Sigmoid colon (tissue), 6 donors: ENCODE measurements at regions not wholly inside any gene's neighbourhood (a gene's known extent, or its start where the extent isn't known, plus 50 kb on each side); places are given as distances from the start of the nearest gene placed in this dataset.

Experiments
- DNase-seq: peaks from one replicate; pipeline ENCODE4 v3.0.0-alpha.2; 2019
- H3K27ac ChIP-seq, 4 donors: fragments of 200-600 bp; sonication (generic); one replicate each; pipeline ENCODE4 v1.5.1; 2016 to 2019; ENCODE audit warnings: mild to moderate bottlenecking in 1 of 4
- H3K27me3 ChIP-seq, 3 donors: fragments of 200-600 bp; sonication (generic); one replicate each; pipeline ENCODE4 v1.5.1; 2019; ENCODE audit warnings: mild to moderate bottlenecking in 1 of 3
- H3K36me3 ChIP-seq, 4 donors: fragments of 200-600 bp; sonication (generic); one replicate each; pipeline ENCODE4 v1.5.1; 2016 to 2019
- H3K4me1 ChIP-seq, 4 donors: fragments of 200-600 bp; sonication (generic); one replicate each; pipeline ENCODE4 v1.5.1; 2017 to 2019
- H3K4me3 ChIP-seq, 4 donors: fragments of 200-600 bp; sonication (generic); one replicate each; pipeline ENCODE4 v1.5.1; 2017 to 2019; ENCODE audit warnings: mild to moderate bottlenecking in 2 of 4, moderate library complexity in 1 of 4
- H3K9me3 ChIP-seq, 4 donors: fragments of 200-600 bp in 3 of 4; sonication (generic) in 3 of 4; one replicate each; pipeline versions ENCODE4 v1.5.1 to v1.6.1; 2013 to 2019
- CTCF ChIP-seq, 4 experiments: fragments of 450-650 bp in 3 of 4; fragments of 200-600 bp in 1 of 4; IDR thresholded peaks; one replicate each; pipeline ENCODE4 v1.5.1; 2016 to 2019; ENCODE audit warnings: antibody characterized with exemption in 4 of 4, mild to moderate bottlenecking in 3 of 4, moderate library complexity in 2 of 4
- EP300 ChIP-seq, 4 donors: sonication (generic); formaldehyde crosslinking; IDR thresholded peaks; one replicate each; pipeline ENCODE4 v1.6.1; 2017; ENCODE audit warnings: antibody characterized with exemption in 4 of 4
- POLR2A ChIP-seq, 2 donors: fragments of 450-650 bp; IDR thresholded peaks; one replicate each; pipeline ENCODE4 v1.6.1; 2016; ENCODE audit warnings: antibody characterized with exemption in 2 of 2, mild to moderate bottlenecking in 2 of 2, moderate library complexity in 2 of 2
- POLR2AphosphoS5 ChIP-seq, 4 donors: sonication (generic); formaldehyde crosslinking; IDR thresholded peaks; one replicate each; pipeline ENCODE4 v1.6.1; 2017; ENCODE audit warnings: antibody characterized with exemption in 4 of 4
- WGBS, 2 donors: extraction: QIAGEN DNeasy Blood & Tissue Kit; methylation state at CpG; one replicate each; pipeline ENCODE4 v1.1.7; 2013; 5-methylcytosine and 5-hydroxymethylcytosine counted together
- intact Hi-C: fragments of 100-400 bp; cut with DNase I; formaldehyde crosslinking; loops from one replicate; pipeline ENCODE4 v1.15.1; 2023
- donor health status: healthy with polysubstance abuse.
- donor health status: healthy.

DNA sequence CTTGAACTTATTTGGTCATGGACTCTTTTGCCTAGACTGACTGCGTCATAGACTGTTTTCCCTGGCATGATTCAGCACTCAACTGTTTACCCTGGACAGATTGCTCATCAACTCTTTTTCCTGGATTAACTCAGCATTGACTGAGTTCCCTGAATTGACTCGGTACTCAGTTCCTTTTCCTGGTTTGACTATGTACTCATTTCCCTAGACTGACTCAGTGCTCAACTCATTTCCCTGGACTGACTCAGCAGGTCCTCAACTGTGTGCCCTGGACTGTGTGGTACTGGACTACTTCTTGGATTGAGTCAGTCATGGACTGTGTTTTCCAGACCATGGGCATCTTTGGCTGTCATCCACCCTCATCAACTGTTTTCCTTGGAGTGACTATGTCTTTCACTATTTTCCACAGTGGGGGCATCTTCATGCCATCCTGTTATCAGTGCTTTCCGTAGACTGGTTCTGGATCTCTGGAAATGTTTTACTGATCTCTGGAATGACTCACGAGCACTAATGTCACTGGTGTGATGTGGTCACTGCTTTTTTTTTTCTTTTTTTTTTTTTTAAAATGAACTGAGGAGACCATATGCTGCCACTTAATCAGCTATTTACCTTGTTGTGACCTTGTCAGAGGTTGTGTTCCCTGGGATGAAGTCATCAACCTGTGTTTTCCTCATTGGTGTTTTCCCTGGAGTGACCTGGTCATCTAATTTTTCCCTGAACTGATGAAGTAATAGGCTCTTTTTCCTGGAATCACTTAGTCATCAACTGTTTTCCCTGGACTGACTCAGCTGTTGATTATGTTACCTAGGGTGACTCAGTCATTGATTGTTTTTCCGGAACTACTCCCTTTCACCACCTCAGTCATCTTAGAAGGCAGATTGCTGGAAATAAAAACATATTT lies 1225.5 kb downstream of the NLGN4Y start:
- 65 to 69% methylated on average over 5 of the region's 5 CpGs for WGBS, 2 donors
- Histone ChIP-seq H3K4me3 (no peak overlapping the region), H3K9me3 (no peaks in the 10 kb centered on the region), H3K27me3 (no peaks in the 10 kb centered on the region), H3K27ac (no peak overlapping the region), H3K4me1 (no peaks in the 10 kb centered on the region), H3K36me3 (no peaks in the 10 kb centered on the region)
- no peak for DNase-seq
- intact Hi-C loops, result no loop called here
- TF ChIP-seq CTCF (IDR thresholded peaks at IDR 0.05) (no peak), POLR2A (IDR thresholded peaks at IDR 0.05) (no peak), EP300 (IDR thresholded peaks at IDR 0.05) (no peak), POLR2AphosphoS5 (IDR thresholded peaks at IDR 0.05) (no peak)

DNA sequence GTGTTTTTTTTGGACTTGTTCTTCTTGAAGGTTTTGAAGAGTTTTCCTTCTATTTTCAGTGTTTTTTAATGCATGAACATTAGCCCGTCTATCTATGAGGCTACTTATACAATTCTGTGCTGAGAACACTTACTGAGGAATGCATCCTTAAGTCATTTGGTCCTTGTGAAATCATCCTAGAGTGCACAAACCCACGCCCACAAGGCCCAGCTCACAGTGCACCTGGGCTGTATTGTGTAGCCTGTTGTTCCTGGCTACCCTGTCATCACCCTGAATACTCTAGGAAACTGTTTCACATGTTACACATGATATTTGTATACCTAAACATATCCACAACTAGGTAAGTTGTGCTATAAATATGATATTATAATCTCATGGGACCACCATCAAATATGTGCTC lies 1226.7 kb downstream of the NLGN4Y start:
- Histone ChIP-seq H3K27ac (no peak overlapping the region), H3K4me3 (no peak overlapping the region), H3K27me3 (no peaks in the 10 kb centered on the region), H3K36me3 (no peaks in the 10 kb centered on the region), H3K4me1 (no peaks in the 10 kb centered on the region), H3K9me3 (no peaks in the 10 kb centered on the region)
- intact Hi-C loops, result no loop called here
- 49 to 71% methylated on average over 2 of the region's 2 CpGs for WGBS, 2 donors
- DNase-seq, result no peak
- TF ChIP-seq POLR2A (IDR thresholded peaks at IDR 0.05) (no peak), EP300 (IDR thresholded peaks at IDR 0.05) (no peak), CTCF (IDR thresholded peaks at IDR 0.05) (no peak), POLR2AphosphoS5 (IDR thresholded peaks at IDR 0.05) (no peak)

GRCh38 chrY:15756266-15756665 lies 1231.9 kb downstream of the NLGN4Y start:
- no peaks in the 10 kb centered on the region for H3K27me3 ChIP-seq
- H3K36me3 ChIP-seq, result no peaks in the 10 kb centered on the region
- H3K4me1 ChIP-seq, result no peaks in the 10 kb centered on the region
- DNase-seq, result no peak
- H3K9me3 ChIP-seq, result no peaks in the 10 kb centered on the region
- TF ChIP-seq CTCF (IDR thresholded peaks at IDR 0.05) (no peak), POLR2A (IDR thresholded peaks at IDR 0.05) (no peak), EP300 (IDR thresholded peaks at IDR 0.05) (no peak), POLR2AphosphoS5 (IDR thresholded peaks at IDR 0.05) (no peak)
- H3K4me3 ChIP-seq, result no peak overlapping the region
- intact Hi-C loops, result no loop called here
- 78 to 82% methylated on average over 5 of the region's 5 CpGs for WGBS, 2 donors
- H3K27ac ChIP-seq, result no peak overlapping the region

- TF ChIP-seq CTCF (IDR thresholded peaks at IDR 0.05) (no peak), POLR2A (IDR thresholded peaks at IDR 0.05) (no peak), POLR2AphosphoS5 (IDR thresholded peaks at IDR 0.05) (no peak), EP300 (IDR thresholded peaks at IDR 0.05) (no peak)
- Histone ChIP-seq H3K27ac (no peak overlapping the region), H3K4me1 (no peaks in the 10 kb centered on the region), H3K27me3 (no peaks in the 10 kb centered on the region), H3K4me3 (no peak overlapping the region), H3K36me3 (no peaks in the 10 kb centered on the region), H3K9me3 (no peaks in the 10 kb centered on the region)
- DNase-seq, result no peak
- WGBS, 2 donors, result 20 to 31% methylated on average over 3 of the region's 3 CpGs
- intact Hi-C loops, result no loop called here
Observed at GRCh38 chrY:15773579-15773978, 1249.2 kb downstream of the NLGN4Y start.
